Adrenal gland (tissue), 5 donors: ENCODE measurements at regions not wholly inside any gene's neighbourhood (a gene's known extent, or its start where the extent isn't known, plus 50 kb on each side); places are given as distances from the start of the nearest gene placed in this dataset.

Experiments used
- POLR2A ChIP-seq, 2 donors: fragments of 450-650 bp; IDR thresholded peaks; one replicate each; pipeline ENCODE4 v1.6.1; 2017; ENCODE audit warnings: antibody characterized with exemption in 2 of 2, mild to moderate bottlenecking in 2 of 2, moderate library complexity in 1 of 2
- TF ChIP-seq, protein P1 (sequence below), 6 experiments: fragments of 450-650 bp in 4 of 6; fragments of 200-600 bp in 2 of 6; sonication (generic) in 1 of 6; IDR thresholded peaks; 1 replicate in 5 of 6; 2 replicates in 1 of 6; pipeline versions ENCODE4 v1.5.1 to v1.8.0; 2016 to 2021; ENCODE audit warnings: antibody characterized with exemption in 6 of 6, mild to moderate bottlenecking in 2 of 6, moderate library complexity in 1 of 6
- donor health status: DM: no; HTN: no; CAD: no.

DNA sequence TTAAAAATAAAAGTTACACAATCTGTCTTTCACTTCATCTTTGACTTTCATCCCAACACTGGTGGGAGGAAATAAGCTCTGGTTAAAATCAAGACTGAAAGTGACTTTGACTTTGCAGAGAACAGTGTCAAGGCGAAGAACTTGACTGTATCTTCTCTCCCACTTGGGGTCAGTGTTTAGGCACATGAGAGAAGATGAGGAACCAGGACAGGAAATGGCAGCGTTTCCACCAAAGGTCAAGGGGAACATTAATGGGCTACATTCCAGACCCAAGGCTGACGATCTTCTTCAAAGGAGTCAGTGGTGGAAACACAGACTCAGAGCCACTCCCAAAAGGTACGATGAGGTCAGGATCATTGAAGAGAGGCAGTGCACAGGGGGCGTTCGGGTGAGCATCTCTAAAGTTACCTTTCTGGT, 409.5 kb downstream of the ARHGEF28 start:
- TF ChIP-seq, protein P1, sequence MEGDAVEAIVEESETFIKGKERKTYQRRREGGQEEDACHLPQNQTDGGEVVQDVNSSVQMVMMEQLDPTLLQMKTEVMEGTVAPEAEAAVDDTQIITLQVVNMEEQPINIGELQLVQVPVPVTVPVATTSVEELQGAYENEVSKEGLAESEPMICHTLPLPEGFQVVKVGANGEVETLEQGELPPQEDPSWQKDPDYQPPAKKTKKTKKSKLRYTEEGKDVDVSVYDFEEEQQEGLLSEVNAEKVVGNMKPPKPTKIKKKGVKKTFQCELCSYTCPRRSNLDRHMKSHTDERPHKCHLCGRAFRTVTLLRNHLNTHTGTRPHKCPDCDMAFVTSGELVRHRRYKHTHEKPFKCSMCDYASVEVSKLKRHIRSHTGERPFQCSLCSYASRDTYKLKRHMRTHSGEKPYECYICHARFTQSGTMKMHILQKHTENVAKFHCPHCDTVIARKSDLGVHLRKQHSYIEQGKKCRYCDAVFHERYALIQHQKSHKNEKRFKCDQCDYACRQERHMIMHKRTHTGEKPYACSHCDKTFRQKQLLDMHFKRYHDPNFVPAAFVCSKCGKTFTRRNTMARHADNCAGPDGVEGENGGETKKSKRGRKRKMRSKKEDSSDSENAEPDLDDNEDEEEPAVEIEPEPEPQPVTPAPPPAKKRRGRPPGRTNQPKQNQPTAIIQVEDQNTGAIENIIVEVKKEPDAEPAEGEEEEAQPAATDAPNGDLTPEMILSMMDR (IDR thresholded peaks at IDR 0.05): peak in 5 of 6 experiments; percentile 27 to 57 (median 44)
- no peak for TF ChIP-seq POLR2A (IDR thresholded peaks at IDR 0.05)
